H9 (cell line): ENCODE measurements at regions not wholly inside any gene's neighbourhood (a gene's known extent, or its start where the extent isn't known, plus 50 kb on each side); places are given as distances from the start of the nearest gene placed in this dataset.

Source experiments
- DNase-seq: peaks from one replicate; pipeline ENCODE4 v3.0.0-alpha.2; 2017
- H2AFZ ChIP-seq: one replicate; pipeline ENCODE4 v1.6.1; 2013; ENCODE audit warnings: mild to moderate bottlenecking, low read length, control low read depth, moderate library complexity
- H2AK5ac ChIP-seq: 2 replicates; pipeline ENCODE4 v1.6.1; 2013; ENCODE audit warnings: low read length, control low read depth, mixed read lengths; ENCODE audit not compliant: insufficient read length
- H2BK120ac ChIP-seq: one replicate; pipeline ENCODE4 v1.6.1; 2013; ENCODE audit warnings: low read depth, mild to moderate bottlenecking, low read length, control low read depth, inconsistent platforms; ENCODE audit not compliant: poor library complexity, severe bottlenecking
- H2BK12ac ChIP-seq: 2 replicates; pipeline ENCODE4 v1.6.1; 2013; ENCODE audit warnings: low read length, control low read depth, mixed read lengths, low read depth; ENCODE audit not compliant: insufficient read length
- H2BK15ac ChIP-seq: 2 replicates; pipeline ENCODE4 v1.6.1; 2013; ENCODE audit warnings: low read depth, low read length, control low read depth
- H2BK20ac ChIP-seq: one replicate; pipeline ENCODE4 v1.6.1; 2013; ENCODE audit warnings: low read depth, mild to moderate bottlenecking, low read length, control low read depth, inconsistent platforms; ENCODE audit not compliant: poor library complexity, severe bottlenecking
- H2BK5ac ChIP-seq: 2 replicates; pipeline ENCODE4 v1.6.1; 2013; ENCODE audit warnings: low read length, control low read depth, mixed read lengths; ENCODE audit not compliant: insufficient read length
- H3K14ac ChIP-seq: 2 replicates; pipeline ENCODE4 v1.6.1; 2013; ENCODE audit warnings: low read length, control low read depth; ENCODE audit not compliant: insufficient read depth
- H3K18ac ChIP-seq: 2 replicates; pipeline ENCODE4 v1.6.1; 2013; ENCODE audit warnings: low read depth, mild to moderate bottlenecking, mixed read lengths, low read length, control low read depth; ENCODE audit not compliant: insufficient read length
- H3K23ac ChIP-seq: 2 replicates; pipeline ENCODE4 v1.6.1; 2013; ENCODE audit warnings: low read length, control low read depth, mixed read lengths, low read depth; ENCODE audit not compliant: insufficient read length
- H3K23me2 ChIP-seq: 2 replicates; pipeline ENCODE4 v1.6.1; 2013; ENCODE audit warnings: low read depth, mild to moderate bottlenecking, mixed read lengths, low read length, control low read depth; ENCODE audit not compliant: insufficient read length, poor library complexity, severe bottlenecking
- H3K27ac ChIP-seq: 2 replicates; pipeline ENCODE4 v1.5.1; 2013; ENCODE audit warnings: low read length, control low read depth, mixed read lengths, low read depth; ENCODE audit not compliant: insufficient read length
- H3K27me3 ChIP-seq: 2 replicates; pipeline ENCODE4 v1.6.1; 2013; ENCODE audit warnings: low read length, control low read depth, inconsistent platforms; ENCODE audit not compliant: insufficient read depth
- H3K4ac ChIP-seq: 2 replicates; pipeline ENCODE4 v1.6.1; 2013; ENCODE audit warnings: low read depth, mild to moderate bottlenecking, control low read depth, inconsistent platforms, low read length, moderate library complexity
- H3K4me1 ChIP-seq: 2 replicates; pipeline ENCODE4 v1.6.1; 2013; ENCODE audit warnings: low read length, control low read depth, inconsistent platforms; ENCODE audit not compliant: insufficient read depth
- H3K4me2 ChIP-seq: 2 replicates; pipeline ENCODE4 v1.6.1; 2013; ENCODE audit warnings: low read length, control low read depth, mixed read lengths; ENCODE audit not compliant: insufficient read length, insufficient read depth
- H3K56ac ChIP-seq: 2 replicates; pipeline ENCODE4 v1.6.1; 2013; ENCODE audit warnings: low read depth, mild to moderate bottlenecking, mixed read lengths, low read length, control low read depth; ENCODE audit not compliant: insufficient read length
- H3K79me1 ChIP-seq: 2 replicates; pipeline ENCODE4 v1.6.1; 2013; ENCODE audit warnings: low read depth, mild to moderate bottlenecking, moderate library complexity, low read length, control low read depth, inconsistent platforms; ENCODE audit not compliant: insufficient read depth, poor library complexity, severe bottlenecking
- H3K79me2 ChIP-seq: 2 replicates; pipeline ENCODE4 v1.6.1; 2013; ENCODE audit warnings: low read length, control low read depth, inconsistent platforms; ENCODE audit not compliant: insufficient read depth
- H3K9ac ChIP-seq: 2 replicates; pipeline ENCODE4 v1.6.1; 2013; ENCODE audit warnings: low read length, control low read depth, mixed read lengths; ENCODE audit not compliant: insufficient read length; ENCODE audit errors: extremely low read depth
- H3K9me3 ChIP-seq: one replicate; pipeline ENCODE4 v1.6.1; 2013; ENCODE audit warnings: low read depth, low read length, inconsistent platforms; ENCODE audit not compliant: control insufficient read depth
- H3T11ph ChIP-seq: one replicate; pipeline ENCODE4 v1.6.1; 2013; ENCODE audit warnings: mild to moderate bottlenecking, low read length, control low read depth, inconsistent platforms
- H4K20me1 ChIP-seq: one replicate; pipeline ENCODE4 v1.6.1; 2013; ENCODE audit not compliant: control insufficient read depth, insufficient read length, insufficient read depth
- H4K5ac ChIP-seq: 2 replicates; pipeline ENCODE4 v1.6.1; 2013; ENCODE audit warnings: low read depth, mild to moderate bottlenecking, mixed read lengths, low read length, control low read depth; ENCODE audit not compliant: insufficient read length
- H4K8ac ChIP-seq: replicated peaks from 2 replicates; pipeline ENCODE4 v1.6.1; 2013; ENCODE audit warnings: low read length, control low read depth, mixed read lengths, low read depth; ENCODE audit not compliant: insufficient read length
- H4K91ac ChIP-seq: 2 replicates; pipeline ENCODE4 v1.6.1; 2013; ENCODE audit warnings: low read depth, mild to moderate bottlenecking, moderate library complexity, mixed read lengths, low read length, control low read depth; ENCODE audit not compliant: insufficient read length
- H3K27ac Mint-ChIP-seq, 3 experiments: 2 replicates in 2 of 3; 3 replicates in 1 of 3; pipeline ENCODE4 v1.8.0; 2020 to 2021; ENCODE audit warnings: mixed read lengths in 3 of 3, mild to moderate bottlenecking in 1 of 3, moderate library complexity in 1 of 3
- H3K27me3 Mint-ChIP-seq: 2 replicates; pipeline ENCODE4 v1.8.0; 2021; ENCODE audit warnings: low read depth, mild to moderate bottlenecking, moderate library complexity, mixed read lengths
- H3K36me3 Mint-ChIP-seq, 3 experiments: 2 replicates in 2 of 3; 3 replicates in 1 of 3; pipeline ENCODE4 v1.8.0; 2020 to 2021; ENCODE audit warnings: low read depth in 3 of 3, mixed read lengths in 3 of 3; ENCODE audit not compliant: insufficient read depth in 1 of 3
- H3K4me1 Mint-ChIP-seq, 2 experiments: 2 replicates each; pipeline ENCODE4 v1.8.0; 2020; ENCODE audit warnings: mixed read lengths in 2 of 2
- H3K4me3 Mint-ChIP-seq, 2 experiments: 2 replicates in 1 of 2; 3 replicates in 1 of 2; pipeline ENCODE4 v1.8.0; 2020 to 2021; ENCODE audit warnings: mild to moderate bottlenecking in 2 of 2, mixed read lengths in 2 of 2, moderate library complexity in 1 of 2
- H3K9me3 Mint-ChIP-seq, 2 experiments: 2 replicates in 1 of 2; 3 replicates in 1 of 2; pipeline ENCODE4 v1.8.0; 2020; ENCODE audit warnings: mild to moderate bottlenecking in 2 of 2, mixed read lengths in 2 of 2, moderate library complexity in 1 of 2
- CTCF ChIP-seq: fragments of 200-600 bp; sonication (generic); conservative IDR thresholded peaks from 3 replicates; pipeline ENCODE4 v1.8.0; 2021; ENCODE audit warnings: antibody characterized with exemption, mild to moderate bottlenecking
- WGBS: extraction: QIAGEN DNeasy Blood & Tissue Kit; methylation state at CpG from one replicate; pipeline ENCODE4 v1.1.7; 2013; ENCODE audit warnings: missing lambda C conversion rate, low lambda C conversion rate, mixed read lengths; ENCODE audit not compliant: insufficient read length; ENCODE audit errors: extremely low coverage; 5-methylcytosine and 5-hydroxymethylcytosine counted together

GRCh38 chr18:76259096-76259495, 235.9 kb downstream of the ZNF516 start:
- Histone ChIP-seq H2BK120ac (no peak overlapping the region), H2BK12ac (no peak overlapping the region), H3K23me2 (no peaks in the 10 kb centered on the region), H3K79me2 (no peaks in the 10 kb centered on the region), H4K5ac (no peak overlapping the region), H3K4me1 (peaks cover 7% of the 10 kb centered on the region), H3K4me2 (no peak overlapping the region), H3T11ph (no peak overlapping the region), H2AFZ (no peak overlapping the region), H3K27me3 (no peaks in the 10 kb centered on the region), H3K27ac (no peak overlapping the region), H3K14ac (no peak overlapping the region), H2BK5ac (no peak overlapping the region), H3K18ac (no peak overlapping the region), H3K9ac (no peak overlapping the region), H4K8ac (no peak overlapping the region), H3K4ac (no peak overlapping the region), H3K9me3 (no peaks in the 10 kb centered on the region), H3K56ac (no peak overlapping the region), H3K23ac (no peak overlapping the region), H3K79me1 (no peaks in the 10 kb centered on the region), H4K20me1 (no peaks in the 10 kb centered on the region), H2AK5ac (no peak overlapping the region), H4K91ac (no peak overlapping the region), H2BK15ac (no peak overlapping the region), H2BK20ac (no peak overlapping the region)
- TF ChIP-seq CTCF, result peak; percentile 54
- H3K4me1 Mint-ChIP-seq, result peaks cover 59 to 65% of the 10 kb centered on the region in 2 experiments
- no peaks in the 10 kb centered on the region for H3K36me3 Mint-ChIP-seq
- no peaks in the 10 kb centered on the region for H3K9me3 Mint-ChIP-seq
- peak overlapping the region in 1 of 3 experiments; percentile 61; a peak in 2 of 7 replicates for H3K27ac Mint-ChIP-seq
- DNase-seq, result peak; percentile 48
- no peak overlapping the region for H3K4me3 Mint-ChIP-seq
- no CpG with 5 or more reads among the region's 10 CpGs for WGBS
- peaks cover 5% of the 10 kb centered on the region for H3K27me3 Mint-ChIP-seq
